Aorta (tissue), 5 donors: ENCODE measurements at regions not wholly inside any gene's neighbourhood (a gene's known extent, or its start where the extent isn't known, plus 50 kb on each side); places are given as distances from the start of the nearest gene placed in this dataset.

ENCODE experiments used
- ATAC-seq: fragments of 200-7000 bp; cut with Tn5 transposase; one replicate; pipeline ENCODE4 v1.9.1; 2022; ENCODE audit warnings: moderate library complexity; ENCODE audit not compliant: low FRiP score
- DNase-seq, 2 donors: peaks; one replicate each; pipeline ENCODE4 v3.0.0-alpha.2; 2020
- H3K27ac ChIP-seq, 2 donors: one replicate each; pipeline ENCODE4 v1.5.1; 2013; ENCODE audit warnings: low read length in 2 of 2, mild to moderate bottlenecking in 2 of 2, moderate library complexity in 2 of 2, control low read depth in 1 of 2, inconsistent platforms in 1 of 2, low read depth in 1 of 2
- H3K27me3 ChIP-seq, 2 donors: one replicate each; pipeline ENCODE4 v1.6.1; 2013; ENCODE audit warnings: control low read depth in 1 of 2, low read length in 1 of 2, mild to moderate bottlenecking in 1 of 2, moderate library complexity in 1 of 2; ENCODE audit not compliant: insufficient read depth in 2 of 2, control insufficient read depth in 1 of 2
- H3K36me3 ChIP-seq, 2 donors: one replicate each; pipeline ENCODE4 v1.6.1; 2013; ENCODE audit warnings: control low read depth in 1 of 2, low read length in 1 of 2, mild to moderate bottlenecking in 1 of 2; ENCODE audit not compliant: insufficient read depth in 2 of 2, control insufficient read depth in 1 of 2
- H3K4me1 ChIP-seq, 2 donors: one replicate each; pipeline ENCODE4 v1.6.1; 2013; ENCODE audit warnings: low read length in 2 of 2, control low read depth in 1 of 2, mild to moderate bottlenecking in 1 of 2, moderate library complexity in 1 of 2; ENCODE audit not compliant: insufficient read depth in 2 of 2, control insufficient read depth in 1 of 2
- H3K4me3 ChIP-seq, 2 donors: one replicate each; pipeline ENCODE4 v1.5.1; 2013; ENCODE audit warnings: low read length in 2 of 2, control low read depth in 1 of 2, mild to moderate bottlenecking in 1 of 2
- H3K9me3 ChIP-seq: one replicate; pipeline ENCODE4 v1.6.1; 2013; ENCODE audit warnings: mild to moderate bottlenecking, low read length; ENCODE audit not compliant: control insufficient read depth
- WGBS, 2 donors: extraction: QIAGEN DNeasy Blood & Tissue Kit; methylation state at CpG; one replicate each; pipeline ENCODE4 v1.1.7; 2013; 5-methylcytosine and 5-hydroxymethylcytosine counted together
- intact Hi-C, 2 donors: fragments of 100-400 bp; cut with DNase I; formaldehyde crosslinking; loops; one replicate each; pipeline versions ENCODE4 v1.14.2 to v1.15.0; 2022
- donor health status: healthy with polysubstance abuse.
- donor health status: Bipolar disorder and iron deficiency.
- donor health status: DM: no; HTN: no; CAD: no.
- donor health status: DM: no; HTN: no; CAD: no.
- donor health status: DM: yes; HTN: yes; CAD: no.

DNA sequence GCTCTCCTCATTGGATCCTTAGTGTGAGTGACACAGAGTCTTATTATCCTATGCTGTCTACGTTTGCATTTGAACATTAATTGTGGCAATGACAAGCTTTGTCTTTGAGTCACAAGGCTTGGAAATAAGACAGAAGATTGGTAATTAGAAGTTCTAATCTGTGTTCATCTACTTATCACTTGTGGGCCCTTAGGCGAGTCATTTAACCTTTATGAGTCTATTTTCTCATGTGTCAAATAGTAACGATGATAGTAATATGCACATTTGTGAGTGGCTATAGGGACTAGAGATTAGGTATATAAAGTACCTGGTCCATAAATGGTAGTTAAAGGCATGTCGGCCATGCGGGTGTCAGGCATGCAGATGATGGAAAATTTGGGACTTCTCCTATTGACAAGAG is 105.6 kb upstream of the NABP1 start:
- WGBS, 2 donors: 95 to 97% methylated on average over 5 of the region's 5 CpGs
- intact Hi-C loops: no loop called here
- ATAC-seq (no peak), DNase-seq (no peak)
- Histone ChIP-seq H3K36me3 (no peaks in the 10 kb centered on the region), H3K27ac (no peak overlapping the region), H3K4me3 (no peak overlapping the region), H3K27me3 (no peaks in the 10 kb centered on the region), H3K9me3 (no peaks in the 10 kb centered on the region), H3K4me1 (no peaks in the 10 kb centered on the region)

- Histone ChIP-seq H3K27ac (no peak overlapping the region), H3K27me3 (no peaks in the 10 kb centered on the region), H3K4me1 (no peaks in the 10 kb centered on the region), H3K9me3 (no peaks in the 10 kb centered on the region), H3K4me3 (no peak overlapping the region), H3K36me3 (no peaks in the 10 kb centered on the region)
- no peak for DNase-seq
- ATAC-seq: no peak
- WGBS, 2 donors: 68 to 73% methylated on average over 1 of the region's 1 CpG
- intact Hi-C loops: no loop called here
Measured at GRCh38 chr2:191573216-191573615, 104.7 kb upstream of the NABP1 start.

GRCh38 chr2:191574232-191574631 is 103.7 kb upstream of the NABP1 start:
- no peaks in the 10 kb centered on the region for H3K27me3 ChIP-seq
- intact Hi-C loops: no loop called here

GRCh38 chr2:191577605-191578004 is 100.3 kb upstream of the NABP1 start:
- H3K27me3 ChIP-seq: no peaks in the 10 kb centered on the region
- no peak overlapping the region for H3K4me3 ChIP-seq
- H3K36me3 ChIP-seq: no peaks in the 10 kb centered on the region
- ATAC-seq: no peak
- DNase-seq: no peak
- no peak overlapping the region for H3K27ac ChIP-seq
- intact Hi-C loops: no loop called here
- H3K9me3 ChIP-seq: no peaks in the 10 kb centered on the region
- 70 to 96% methylated on average over 2 of the region's 2 CpGs for WGBS, 2 donors
- H3K4me1 ChIP-seq: no peaks in the 10 kb centered on the region

More at GRCh38 chr2:191574232-191574631, 103.7 kb upstream of the NABP1 start:
- H3K9me3 ChIP-seq: no peaks in the 10 kb centered on the region
- H3K36me3 ChIP-seq: no peaks in the 10 kb centered on the region
- no peak overlapping the region for H3K4me3 ChIP-seq
- no peak overlapping the region for H3K27ac ChIP-seq
- 87 to 91% methylated on average over 2 of the region's 2 CpGs for WGBS, 2 donors
- ATAC-seq: no peak
- DNase-seq: no peak
- H3K4me1 ChIP-seq: no peaks in the 10 kb centered on the region

DNA sequence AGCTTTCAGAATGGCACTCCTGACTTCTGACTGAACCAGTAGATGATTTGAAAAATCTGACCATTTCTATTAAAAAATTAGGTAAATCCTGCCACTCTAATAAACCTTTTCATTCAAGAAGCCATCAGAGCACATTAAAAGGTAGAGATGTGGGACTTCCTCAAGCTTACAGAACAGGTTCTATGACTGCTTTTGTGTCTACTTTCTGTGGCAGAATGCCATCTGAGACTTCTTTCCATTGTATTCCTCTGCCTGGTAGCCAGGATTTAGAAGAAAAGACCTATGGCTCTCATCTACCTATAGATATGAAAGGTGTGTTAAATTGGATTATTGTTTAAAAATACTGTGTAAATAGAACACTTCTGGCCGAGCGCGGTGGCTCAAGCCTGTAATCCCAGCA is 99.9 kb upstream of the NABP1 start:
- Histone ChIP-seq H3K36me3 (no peaks in the 10 kb centered on the region), H3K4me3 (no peak overlapping the region), H3K9me3 (no peaks in the 10 kb centered on the region), H3K27me3 (no peaks in the 10 kb centered on the region), H3K4me1 (no peaks in the 10 kb centered on the region), H3K27ac (no peak overlapping the region)
- intact Hi-C loops: no loop called here
- ATAC-seq (no peak), DNase-seq (no peak)
- WGBS, 2 donors: 92 to 98% methylated on average over 3 of the region's 3 CpGs

- 81 to 87% methylated on average over 4 of the region's 4 CpGs for WGBS, 2 donors
- Histone ChIP-seq H3K4me1 (no peaks in the 10 kb centered on the region), H3K4me3 (no peak overlapping the region), H3K27me3 (no peaks in the 10 kb centered on the region), H3K9me3 (no peaks in the 10 kb centered on the region), H3K36me3 (no peaks in the 10 kb centered on the region), H3K27ac (no peak overlapping the region)
- no peak for DNase-seq
- intact Hi-C loops: no loop called here
- no peak for ATAC-seq
Measured at GRCh38 chr2:191580581-191580980, 97.4 kb upstream of the NABP1 start.

GRCh38 chr2:191581003-191581402 is 96.9 kb upstream of the NABP1 start:
- DNase-seq: no peak
- no peak overlapping the region for H3K27ac ChIP-seq
- H3K4me3 ChIP-seq: no peak overlapping the region
- H3K27me3 ChIP-seq: no peaks in the 10 kb centered on the region
- no peaks in the 10 kb centered on the region for H3K4me1 ChIP-seq
- H3K9me3 ChIP-seq: no peaks in the 10 kb centered on the region
- intact Hi-C loops: no loop called here
- H3K36me3 ChIP-seq: no peaks in the 10 kb centered on the region
- ATAC-seq: no peak

DNA sequence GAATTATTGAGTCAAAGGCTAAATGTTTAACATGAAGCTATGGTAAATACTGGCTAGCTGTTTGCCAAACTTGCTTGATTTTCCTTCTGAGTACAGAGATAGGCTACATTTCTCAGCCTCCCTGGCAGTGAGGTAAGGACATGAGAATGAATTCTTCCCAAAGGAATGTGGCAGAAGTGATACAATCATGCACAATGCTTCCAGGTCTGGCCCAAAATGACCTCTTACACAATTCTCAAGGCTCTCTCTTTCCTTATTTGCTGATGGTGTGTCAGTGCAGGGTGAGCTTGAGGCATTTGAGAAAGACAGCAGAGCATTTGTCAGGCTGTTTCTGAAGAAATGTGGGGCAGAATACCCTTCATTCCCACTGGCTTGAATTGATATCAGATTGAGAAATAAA is 95.6 kb upstream of the NABP1 start:
- no peaks in the 10 kb centered on the region for H3K36me3 ChIP-seq
- DNase-seq: no peak
- H3K27ac ChIP-seq: no peak overlapping the region
- H3K9me3 ChIP-seq: no peaks in the 10 kb centered on the region
- H3K4me3 ChIP-seq: no peak overlapping the region
- ATAC-seq: no peak
- no peaks in the 10 kb centered on the region for H3K4me1 ChIP-seq
- H3K27me3 ChIP-seq: no peaks in the 10 kb centered on the region
- intact Hi-C loops: no loop called here

GRCh38 chr2:191591025-191591424 is 86.9 kb upstream of the NABP1 start:
- H3K36me3 ChIP-seq: no peaks in the 10 kb centered on the region
- no peaks in the 10 kb centered on the region for H3K4me1 ChIP-seq
- no peak overlapping the region for H3K27ac ChIP-seq
- WGBS, 2 donors: 91% methylated on average over 6 of the region's 6 CpGs
- intact Hi-C loops: no loop called here
- no peaks in the 10 kb centered on the region for H3K27me3 ChIP-seq
- H3K4me3 ChIP-seq: no peak overlapping the region
- DNase-seq: no peak
- peaks cover 2% of the 10 kb centered on the region for H3K9me3 ChIP-seq
- no peak for ATAC-seq
